Activated naive CD4-positive, alpha-beta T cell treated with anti-CD3 and anti-CD28 coated beads, Interleukin-2, amount 10 ng/mL, durations not matched to agents 7 days and 5 days (primary cell): ENCODE measurements at regions not wholly inside any gene's neighbourhood (a gene's known extent, or its start where the extent isn't known, plus 50 kb on each side); places are given as distances from the start of the nearest gene placed in this dataset.

ENCODE experiments used
- CTCF ChIA-PET: fragments of 350-600 bp; sonication (Branson Sonifier 250); formaldehyde crosslinking; loops from one replicate; lab custom pipeline; 2021; ENCODE audit warnings: antibody characterized with exemption; lab: Charles Lee
- DNase-seq: peaks from one replicate; pipeline ENCODE4 v3.0.0-alpha.2; 2020
- H3K27ac Mint-ChIP-seq: one replicate; pipeline ENCODE4 v1.8.0; 2021; ENCODE audit warnings: mild to moderate bottlenecking, moderate library complexity, mixed read lengths
- H3K27me3 Mint-ChIP-seq: one replicate; pipeline ENCODE4 v1.8.0; 2021; ENCODE audit warnings: mild to moderate bottlenecking, mixed read lengths
- H3K36me3 Mint-ChIP-seq: one replicate; pipeline ENCODE4 v1.8.0; 2021; ENCODE audit warnings: mixed read lengths
- H3K4me1 Mint-ChIP-seq: one replicate; pipeline ENCODE4 v1.8.0; 2021; ENCODE audit warnings: mixed read lengths
- H3K4me3 Mint-ChIP-seq: one replicate; pipeline ENCODE4 v1.8.0; 2021; ENCODE audit warnings: mild to moderate bottlenecking, moderate library complexity, mixed read lengths
- H3K9me3 Mint-ChIP-seq: one replicate; pipeline ENCODE4 v1.8.0; 2021; ENCODE audit warnings: mixed read lengths

GRCh38 chr12:118655588-118655987 lies 279.2 kb downstream of the SUDS3 start:
- CTCF ChIA-PET: no interaction called here
- no peaks in the 10 kb centered on the region for H3K27me3 Mint-ChIP-seq
- peaks cover 4% of the 10 kb centered on the region for H3K9me3 Mint-ChIP-seq
- no peak for DNase-seq
- no peaks in the 10 kb centered on the region for H3K4me1 Mint-ChIP-seq
- no peak overlapping the region for H3K4me3 Mint-ChIP-seq
- H3K36me3 Mint-ChIP-seq: no peaks in the 10 kb centered on the region
- no peak overlapping the region for H3K27ac Mint-ChIP-seq

- no peak for DNase-seq
- Mint-ChIP-seq H3K36me3 (no peaks in the 10 kb centered on the region), H3K27me3 (no peaks in the 10 kb centered on the region), H3K27ac (no peak overlapping the region), H3K9me3 (peaks cover 16% of the 10 kb centered on the region), H3K4me1 (no peaks in the 10 kb centered on the region), H3K4me3 (no peak overlapping the region)
- CTCF ChIA-PET: no interaction called here
Measured at GRCh38 chr12:118680356-118680963, 300.9 kb upstream of the SRRM4 start.

DNA sequence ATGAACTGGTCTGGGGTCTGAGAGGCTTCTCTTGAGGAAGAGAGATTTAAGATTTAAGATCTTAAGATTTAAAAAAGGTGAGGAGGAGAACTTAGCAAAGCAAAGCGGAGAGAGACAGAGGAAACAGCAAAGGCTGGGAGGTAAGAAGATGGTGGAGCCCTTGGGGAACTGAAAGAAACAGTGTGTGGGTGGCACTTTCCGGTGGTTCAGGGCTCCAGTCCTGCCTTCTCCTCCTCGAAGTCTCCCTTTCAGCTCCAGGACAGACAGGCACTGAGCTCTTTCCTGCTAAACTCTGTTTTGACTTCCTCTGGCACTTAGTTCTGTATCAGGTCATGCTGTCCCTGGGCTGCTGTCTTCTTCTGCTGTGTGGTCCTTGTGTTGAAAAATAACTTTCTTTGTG lies 298.7 kb upstream of the SRRM4 start:
- peaks cover 9% of the 10 kb centered on the region for H3K9me3 Mint-ChIP-seq

GRCh38 chr12:118685983-118686607 lies 295.2 kb upstream of the SRRM4 start:
- Mint-ChIP-seq H3K4me1 (no peaks in the 10 kb centered on the region), H3K27me3 (no peaks in the 10 kb centered on the region), H3K36me3 (no peaks in the 10 kb centered on the region), H3K27ac (no peak overlapping the region), H3K9me3 (peaks cover 5% of the 10 kb centered on the region), H3K4me3 (no peak overlapping the region)
- DNase-seq: no peak
- CTCF ChIA-PET: interaction anchor here (0.7 kb wide), 1 partner anchor 44 kb away, joined by 3 read pairs; no protein-coding TSS in a partner anchor

More for the DNA sequence above, 298.7 kb upstream of the SRRM4 start:
- Mint-ChIP-seq H3K36me3 (no peaks in the 10 kb centered on the region), H3K27me3 (no peaks in the 10 kb centered on the region), H3K4me3 (no peak overlapping the region), H3K27ac (no peak overlapping the region), H3K4me1 (no peaks in the 10 kb centered on the region)
- CTCF ChIA-PET: no interaction called here
- DNase-seq: no peak

DNA sequence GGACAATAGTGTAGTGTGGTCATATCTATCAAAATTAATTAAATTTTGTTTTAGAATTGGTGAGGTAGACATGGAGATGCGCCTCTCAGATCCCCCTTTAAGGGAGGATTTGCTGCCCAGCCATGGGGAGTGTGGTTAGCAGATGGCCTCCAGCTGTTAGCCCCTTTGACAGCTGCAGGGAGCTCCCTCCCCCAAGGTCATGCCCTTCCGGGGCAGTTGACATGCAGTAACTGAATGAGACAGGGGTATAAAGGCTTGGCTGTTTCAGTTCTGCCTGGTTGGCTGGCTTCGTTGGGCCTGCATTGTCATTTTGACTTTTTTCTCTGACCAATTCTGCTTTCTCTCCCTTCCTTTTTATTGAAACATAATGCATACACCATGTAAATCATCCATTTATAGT lies 291.5 kb upstream of the SRRM4 start:
- Mint-ChIP-seq H3K4me3 (no peak overlapping the region), H3K36me3 (no peaks in the 10 kb centered on the region), H3K27ac (no peak overlapping the region), H3K27me3 (no peaks in the 10 kb centered on the region), H3K4me1 (no peaks in the 10 kb centered on the region), H3K9me3 (peaks cover 3% of the 10 kb centered on the region)
- no peak for DNase-seq
- CTCF ChIA-PET: no interaction called here

DNA sequence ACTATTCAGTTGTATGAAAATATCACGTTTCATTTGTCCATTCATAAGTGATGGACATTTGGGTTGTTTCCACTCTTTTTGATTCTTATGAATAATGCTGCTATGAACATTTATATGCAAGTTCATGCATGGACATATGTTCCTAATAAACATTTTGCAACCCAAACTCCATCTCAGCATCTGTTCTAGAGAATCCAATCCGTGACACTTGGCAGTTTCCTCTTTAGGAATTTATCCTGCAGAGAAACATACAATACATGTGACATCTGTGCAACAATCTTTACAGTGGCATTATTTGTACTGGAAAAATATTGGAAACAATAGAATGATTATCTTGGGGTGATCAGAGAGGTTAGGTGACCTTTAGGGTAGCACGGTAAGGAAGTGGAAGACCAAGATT lies 290.8 kb upstream of the SRRM4 start:
- CTCF ChIA-PET: no interaction called here
- Mint-ChIP-seq H3K36me3 (no peaks in the 10 kb centered on the region), H3K27ac (no peak overlapping the region), H3K4me3 (no peak overlapping the region), H3K9me3 (peaks cover 4% of the 10 kb centered on the region), H3K4me1 (no peaks in the 10 kb centered on the region), H3K27me3 (no peaks in the 10 kb centered on the region)
- DNase-seq: no peak

DNA sequence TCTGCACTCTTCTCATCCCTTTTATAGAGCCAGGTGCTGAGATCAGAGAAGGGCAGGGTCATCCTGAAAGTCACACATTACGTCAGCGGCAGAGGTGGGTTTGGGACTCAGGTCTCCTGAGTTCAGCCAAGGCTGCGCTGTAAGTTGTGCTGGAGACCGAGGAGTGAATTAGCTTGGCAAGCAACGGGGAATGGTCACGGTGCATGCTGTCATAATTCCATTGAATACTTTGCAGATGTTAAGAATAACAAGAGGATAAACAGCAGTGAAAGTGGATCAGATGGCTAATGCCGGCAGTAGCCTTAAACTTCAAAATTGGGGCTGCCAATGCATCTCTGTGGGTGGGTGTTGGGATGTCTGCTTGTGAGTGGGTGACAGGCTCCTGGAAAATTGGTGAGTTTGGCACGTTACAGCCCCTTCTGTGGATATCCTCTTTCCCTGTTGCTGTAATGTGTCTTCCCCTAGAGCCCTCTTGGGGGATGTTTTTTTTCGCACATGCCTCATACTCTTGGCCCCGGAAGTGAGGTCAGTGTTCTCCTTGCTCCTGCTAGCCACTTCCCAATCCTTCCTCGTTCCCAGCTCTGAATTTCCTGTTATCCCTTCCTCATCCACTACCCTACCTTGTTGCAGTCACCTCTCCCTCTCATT lies 287.1 kb upstream of the SRRM4 start:
- Mint-ChIP-seq H3K9me3 (peaks cover 4% of the 10 kb centered on the region), H3K36me3 (no peaks in the 10 kb centered on the region), H3K4me3 (no peak overlapping the region), H3K27ac (no peak overlapping the region), H3K27me3 (no peaks in the 10 kb centered on the region), H3K4me1 (no peaks in the 10 kb centered on the region)
- no peak for DNase-seq
- CTCF ChIA-PET: no interaction called here

DNA sequence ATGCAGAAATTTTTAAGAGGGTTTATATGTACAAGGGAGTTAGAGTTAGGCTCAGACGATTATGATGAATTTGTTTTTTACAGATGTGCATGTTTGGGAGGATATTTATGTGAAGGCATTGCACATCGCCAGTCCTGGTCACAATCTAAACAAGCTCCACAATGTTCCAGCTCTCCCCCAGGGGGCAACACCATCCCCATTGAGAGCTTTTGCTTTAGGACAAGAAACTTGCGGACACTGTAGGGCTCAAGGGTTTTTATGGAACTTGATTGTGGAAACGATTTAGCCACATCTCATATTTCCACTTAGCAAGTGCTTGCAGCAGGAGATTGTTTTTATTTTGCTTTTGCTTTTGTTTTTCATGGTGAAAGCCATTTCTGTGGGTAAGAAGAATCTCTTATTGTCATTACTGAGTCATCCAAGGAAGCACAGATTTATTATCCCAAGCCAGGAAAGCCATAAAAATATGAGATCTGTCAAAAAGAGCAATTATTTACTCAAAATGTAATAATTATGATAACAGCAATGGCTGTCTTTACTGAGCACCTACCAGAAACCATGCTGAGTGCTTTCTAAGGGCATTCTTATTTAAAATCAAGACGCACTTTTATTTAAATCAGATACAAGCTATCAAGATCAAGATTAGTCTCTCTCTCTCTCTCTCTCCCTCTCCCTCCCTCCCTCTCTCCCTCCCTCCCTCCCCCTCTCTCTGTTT lies 276.7 kb upstream of the SRRM4 start:
- Mint-ChIP-seq H3K4me3 (no peak overlapping the region), H3K9me3 (peaks cover 23% of the 10 kb centered on the region), H3K4me1 (no peaks in the 10 kb centered on the region), H3K27ac (no peak overlapping the region), H3K27me3 (no peaks in the 10 kb centered on the region), H3K36me3 (no peaks in the 10 kb centered on the region)
- CTCF ChIA-PET: no interaction called here
- DNase-seq: no peak

DNA sequence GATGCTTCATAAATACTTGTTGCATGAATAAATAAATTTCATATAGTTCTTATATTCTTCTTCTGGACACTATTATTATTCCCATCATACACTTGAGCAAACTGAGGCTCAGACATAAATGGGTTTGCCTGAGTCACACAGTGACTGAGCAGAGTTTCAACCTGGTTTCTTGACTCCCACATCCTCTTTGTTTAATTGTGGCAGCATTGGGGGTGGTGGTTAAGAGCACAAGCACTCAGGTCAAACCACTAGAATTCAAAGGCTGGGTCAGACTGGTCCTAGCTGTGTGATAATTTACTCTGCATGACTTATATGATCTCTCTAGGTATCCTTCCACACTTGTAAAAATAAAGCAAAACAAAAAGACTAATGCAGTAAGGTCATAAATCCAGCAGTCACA lies 274.9 kb upstream of the SRRM4 start:
- Mint-ChIP-seq H3K36me3 (no peaks in the 10 kb centered on the region), H3K9me3 (peaks cover 16% of the 10 kb centered on the region), H3K27me3 (no peaks in the 10 kb centered on the region), H3K27ac (no peak overlapping the region), H3K4me1 (no peaks in the 10 kb centered on the region), H3K4me3 (no peak overlapping the region)
- CTCF ChIA-PET: no interaction called here
- DNase-seq: no peak

GRCh38 chr12:118709946-118710345 lies 271.4 kb upstream of the SRRM4 start:
- Mint-ChIP-seq H3K4me1 (no peaks in the 10 kb centered on the region), H3K4me3 (no peak overlapping the region), H3K9me3 (peaks cover 16% of the 10 kb centered on the region), H3K27me3 (no peaks in the 10 kb centered on the region), H3K36me3 (no peaks in the 10 kb centered on the region), H3K27ac (no peak overlapping the region)
- DNase-seq: no peak
- CTCF ChIA-PET: no interaction called here

- no peaks in the 10 kb centered on the region for H3K4me1 Mint-ChIP-seq
- H3K36me3 Mint-ChIP-seq: no peaks in the 10 kb centered on the region
- H3K9me3 Mint-ChIP-seq: peaks cover 14% of the 10 kb centered on the region
- no peaks in the 10 kb centered on the region for H3K27me3 Mint-ChIP-seq
- H3K4me3 Mint-ChIP-seq: no peak overlapping the region
- no peak for DNase-seq
- H3K27ac Mint-ChIP-seq: no peak overlapping the region
- CTCF ChIA-PET: no interaction called here
Measured at GRCh38 chr12:118711185-118711584, 270.2 kb upstream of the SRRM4 start.

GRCh38 chr12:118714051-118714460 lies 267.3 kb upstream of the SRRM4 start:
- CTCF ChIA-PET: no interaction called here
- Mint-ChIP-seq H3K36me3 (no peaks in the 10 kb centered on the region), H3K4me1 (no peaks in the 10 kb centered on the region), H3K4me3 (no peak overlapping the region), H3K9me3 (no peaks in the 10 kb centered on the region), H3K27me3 (no peaks in the 10 kb centered on the region), H3K27ac (no peak overlapping the region)
- DNase-seq: peak; percentile 34

- DNase-seq: no peak
- Mint-ChIP-seq H3K36me3 (no peaks in the 10 kb centered on the region), H3K9me3 (no peaks in the 10 kb centered on the region), H3K27me3 (no peaks in the 10 kb centered on the region), H3K4me1 (no peaks in the 10 kb centered on the region), H3K27ac (no peak overlapping the region), H3K4me3 (no peak overlapping the region)
- CTCF ChIA-PET: no interaction called here
Measured at GRCh38 chr12:118714500-118714899, 266.8 kb upstream of the SRRM4 start.

- H3K36me3 Mint-ChIP-seq: no peaks in the 10 kb centered on the region
- CTCF ChIA-PET: no interaction called here
- H3K4me1 Mint-ChIP-seq: no peaks in the 10 kb centered on the region
- H3K9me3 Mint-ChIP-seq: no peaks in the 10 kb centered on the region
- H3K27ac Mint-ChIP-seq: no peak overlapping the region
- no peaks in the 10 kb centered on the region for H3K27me3 Mint-ChIP-seq
- no peak for DNase-seq
- no peak overlapping the region for H3K4me3 Mint-ChIP-seq
Measured at GRCh38 chr12:118715647-118716046, 265.7 kb upstream of the SRRM4 start.
